ENCODE measurements at regions not wholly inside any gene's neighbourhood (a gene's known extent, or its start where the extent isn't known, plus 50 kb on each side); places are given as distances from the start of the nearest gene placed in this dataset.

DNA sequence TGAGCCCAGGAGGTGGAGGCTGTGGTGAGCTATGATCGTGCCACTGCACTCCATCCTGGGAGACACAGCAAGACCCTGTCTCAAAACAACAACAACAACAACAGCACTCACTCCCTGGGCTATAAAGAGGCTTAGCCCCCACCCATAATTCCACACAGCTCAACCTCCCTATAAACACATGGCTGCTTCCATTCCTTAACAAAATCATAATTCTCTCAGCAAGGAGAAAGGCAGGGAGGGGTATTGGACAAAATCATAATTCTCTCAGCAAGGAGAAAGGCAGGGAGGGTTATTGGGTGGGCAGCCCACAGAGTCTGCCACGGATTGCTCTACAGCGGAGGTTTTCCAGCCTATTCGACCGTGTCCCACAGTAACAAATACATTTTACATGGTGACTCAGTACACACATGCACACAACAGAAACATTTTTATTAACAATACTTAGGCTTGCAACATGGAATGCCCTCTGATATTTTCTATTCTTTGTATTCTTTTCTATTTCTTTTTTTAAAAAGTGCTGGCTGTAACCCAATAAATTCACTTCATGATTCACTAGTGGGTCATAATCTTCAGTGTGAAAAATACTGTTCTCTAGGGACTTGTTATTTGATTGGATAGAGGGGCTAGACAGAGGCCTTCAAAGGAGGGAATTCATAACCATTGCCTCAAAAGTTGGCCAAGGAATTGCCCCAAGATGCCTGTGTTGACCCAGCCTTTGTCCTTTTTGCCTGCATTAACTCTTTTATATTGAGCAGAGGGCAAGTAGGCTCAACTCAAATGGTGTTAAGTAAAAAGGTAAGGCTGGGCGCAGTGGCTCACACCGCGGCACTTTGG lies 50.6 kb upstream of the ZMYND8 start:
- Mint-ChIP-seq H3K27me3 (ENCODE audit: low read depth) (no peaks in the 10 kb centered on the region), H3K36me3 (ENCODE audit: low read depth) (no peaks in the 10 kb centered on the region), H3K4me3 (no peak overlapping the region), H3K27ac (no peak overlapping the region), H3K9me3 (no peaks in the 10 kb centered on the region), H3K4me1 (ENCODE audit: low read depth) (peaks cover 5% of the 10 kb centered on the region)

DNA sequence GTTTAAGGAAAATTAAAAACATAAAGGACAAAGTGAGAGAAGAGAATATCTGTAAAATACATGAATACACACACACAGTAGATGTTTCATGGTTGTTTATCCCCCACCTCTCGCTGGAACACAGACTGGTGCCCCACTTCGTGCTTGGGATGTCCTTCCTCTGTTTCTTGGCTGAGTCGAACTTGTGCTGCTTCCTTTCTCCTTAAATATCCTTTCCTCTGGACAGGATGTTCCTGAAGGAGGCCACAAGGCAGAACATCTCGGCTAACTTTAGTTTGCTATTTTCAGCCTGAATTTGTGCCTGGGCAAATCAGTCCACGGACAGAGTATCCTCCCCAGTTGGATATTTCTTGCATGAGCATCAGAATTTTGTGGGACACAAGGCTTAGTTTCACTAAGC lies 54.7 kb upstream of the ZMYND8 start:
- Mint-ChIP-seq H3K36me3 (ENCODE audit: low read depth) (peaks cover 6% of the 10 kb centered on the region), H3K4me3 (no peak overlapping the region), H3K9me3 (no peaks in the 10 kb centered on the region), H3K4me1 (ENCODE audit: low read depth) (peaks cover 20% of the 10 kb centered on the region), H3K27me3 (ENCODE audit: low read depth) (no peaks in the 10 kb centered on the region), H3K27ac (no peak overlapping the region)

DNA sequence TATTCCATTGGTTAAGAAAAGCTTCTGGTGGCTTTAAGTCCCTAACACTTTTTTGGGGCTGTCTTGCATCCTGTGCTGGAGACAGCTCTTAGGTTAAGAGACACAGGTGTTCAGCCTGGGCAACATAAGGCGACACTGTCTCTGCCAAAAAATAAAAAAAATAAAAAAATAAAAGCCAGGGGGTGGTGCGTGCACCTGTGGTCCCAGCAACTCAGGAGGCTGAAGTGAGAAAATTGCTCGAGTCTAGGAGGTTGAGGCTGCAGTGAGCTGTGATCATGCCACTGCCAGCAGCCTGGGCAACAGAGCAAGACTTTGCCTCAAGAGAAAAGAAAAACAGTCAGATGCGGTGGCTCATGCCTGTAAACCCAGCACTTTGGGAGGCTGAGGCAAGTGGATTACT lies 55.6 kb upstream of the ZMYND8 start:
- Mint-ChIP-seq H3K4me1 (ENCODE audit: low read depth) (peaks cover 26% of the 10 kb centered on the region), H3K27me3 (ENCODE audit: low read depth) (no peaks in the 10 kb centered on the region), H3K36me3 (ENCODE audit: low read depth) (peaks cover 6% of the 10 kb centered on the region), H3K27ac (no peak overlapping the region), H3K9me3 (no peaks in the 10 kb centered on the region), H3K4me3 (no peak overlapping the region)

DNA sequence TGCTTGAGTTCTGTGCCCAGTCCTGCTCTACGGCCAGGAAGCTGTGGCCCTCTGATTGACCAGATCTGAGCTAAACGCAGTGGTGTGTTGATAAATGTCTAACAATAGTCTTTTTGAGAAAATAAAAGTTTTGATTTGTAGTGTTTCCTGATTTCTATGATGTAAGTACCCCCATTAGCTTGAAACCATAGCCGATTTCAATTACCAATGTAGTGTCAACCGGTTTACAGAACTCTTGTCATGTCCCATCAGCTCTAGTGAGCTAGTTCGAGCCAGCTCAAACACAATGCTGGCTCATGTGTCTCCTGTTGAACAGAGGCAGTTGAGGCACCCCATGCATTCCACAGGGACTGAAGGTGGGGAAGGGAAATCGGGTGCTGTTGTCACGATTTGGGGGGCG lies 56.7 kb upstream of the ZMYND8 start:
- no peaks in the 10 kb centered on the region for H3K9me3 Mint-ChIP-seq
- H3K27me3 Mint-ChIP-seq (ENCODE audit: low read depth) = no peaks in the 10 kb centered on the region
- H3K27ac Mint-ChIP-seq = peak overlapping the region; percentile 15
- H3K4me3 Mint-ChIP-seq = no peak overlapping the region
- H3K36me3 Mint-ChIP-seq (ENCODE audit: low read depth) = peaks cover 6% of the 10 kb centered on the region
- peaks cover 26% of the 10 kb centered on the region for H3K4me1 Mint-ChIP-seq (ENCODE audit: low read depth)

DNA sequence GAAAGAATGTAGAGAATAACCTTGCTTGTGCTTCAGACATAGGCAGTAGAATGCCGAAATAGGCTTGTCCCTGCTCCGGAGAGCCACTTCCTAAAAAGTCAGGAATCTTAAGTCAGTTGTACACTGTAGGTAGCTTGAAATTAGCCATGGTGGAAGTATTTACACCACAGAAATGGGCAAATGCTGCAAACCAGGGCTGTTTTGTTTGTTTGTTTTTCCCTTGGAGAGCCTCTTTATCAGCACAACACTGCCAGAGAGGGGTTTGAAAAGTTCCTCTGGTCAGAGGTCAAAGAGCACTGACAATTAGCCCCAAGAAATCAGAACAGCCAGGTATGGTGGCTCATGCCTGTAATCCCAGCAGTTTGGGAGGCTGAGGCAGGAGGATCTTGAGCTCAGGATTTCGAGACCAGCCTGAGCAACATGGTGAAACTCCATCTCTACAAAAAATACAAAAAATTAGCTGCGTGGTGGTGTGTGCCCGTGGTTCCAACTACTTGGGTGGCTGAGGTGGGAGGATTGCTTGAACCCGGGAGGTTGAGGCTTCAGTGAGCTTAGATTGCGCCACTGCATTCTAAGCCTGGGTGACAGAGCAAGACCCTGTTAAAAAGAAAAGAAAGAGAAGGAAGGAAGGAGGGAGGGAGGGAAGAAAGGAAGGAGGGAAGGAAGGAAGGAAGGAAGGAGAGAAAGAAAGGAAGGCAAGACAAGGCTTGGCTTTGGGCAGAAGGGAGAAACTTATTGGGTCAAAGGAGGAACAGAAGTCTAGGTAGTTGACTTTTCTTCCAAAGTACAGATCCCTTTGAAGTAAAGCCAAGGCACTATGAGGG lies 61.0 kb upstream of the ZMYND8 start:
- no peak overlapping the region for H3K4me3 Mint-ChIP-seq
- no peaks in the 10 kb centered on the region for H3K9me3 Mint-ChIP-seq
- H3K27ac Mint-ChIP-seq = no peak overlapping the region
- H3K36me3 Mint-ChIP-seq (ENCODE audit: low read depth) = peaks cover 6% of the 10 kb centered on the region
- no peaks in the 10 kb centered on the region for H3K27me3 Mint-ChIP-seq (ENCODE audit: low read depth)
- H3K4me1 Mint-ChIP-seq (ENCODE audit: low read depth) = peaks cover 21% of the 10 kb centered on the region

DNA sequence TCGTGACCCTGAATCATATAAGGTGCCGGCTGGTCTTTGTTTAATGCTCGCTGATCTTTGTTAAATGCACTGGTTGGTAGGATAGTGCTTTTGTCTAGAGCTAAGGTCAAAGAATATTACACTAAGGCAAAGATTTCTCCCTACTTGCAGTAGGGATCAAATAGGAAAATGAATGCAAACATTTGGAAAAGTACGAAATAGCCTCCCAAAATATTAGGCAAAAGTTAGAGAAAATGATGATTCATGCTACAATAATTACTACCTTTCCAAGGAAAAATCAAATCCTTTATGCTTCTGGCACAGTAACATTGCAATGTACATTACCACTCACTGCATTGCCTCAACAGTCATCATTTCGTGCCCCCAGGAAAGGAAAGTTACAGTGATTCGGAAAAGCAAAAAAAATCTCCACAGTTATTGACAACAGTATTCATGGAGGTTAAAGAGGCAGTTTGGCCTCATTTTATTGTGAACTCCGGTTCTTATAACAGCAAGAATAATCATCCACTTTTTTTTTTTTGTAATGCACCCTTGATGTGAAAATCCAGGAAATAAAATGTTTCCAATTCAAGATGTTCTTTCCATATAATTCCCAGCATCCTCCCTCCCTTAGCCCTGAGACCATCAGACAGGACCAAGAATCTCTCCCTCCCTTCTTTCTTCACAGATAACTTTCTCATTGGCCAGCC lies 61.7 kb upstream of the ZMYND8 start:
- Mint-ChIP-seq H3K27me3 (ENCODE audit: low read depth) (no peaks in the 10 kb centered on the region), H3K4me1 (ENCODE audit: low read depth) (peaks cover 18% of the 10 kb centered on the region), H3K27ac (no peak overlapping the region), H3K36me3 (ENCODE audit: low read depth) (peaks cover 6% of the 10 kb centered on the region), H3K4me3 (no peak overlapping the region), H3K9me3 (no peaks in the 10 kb centered on the region)

DNA sequence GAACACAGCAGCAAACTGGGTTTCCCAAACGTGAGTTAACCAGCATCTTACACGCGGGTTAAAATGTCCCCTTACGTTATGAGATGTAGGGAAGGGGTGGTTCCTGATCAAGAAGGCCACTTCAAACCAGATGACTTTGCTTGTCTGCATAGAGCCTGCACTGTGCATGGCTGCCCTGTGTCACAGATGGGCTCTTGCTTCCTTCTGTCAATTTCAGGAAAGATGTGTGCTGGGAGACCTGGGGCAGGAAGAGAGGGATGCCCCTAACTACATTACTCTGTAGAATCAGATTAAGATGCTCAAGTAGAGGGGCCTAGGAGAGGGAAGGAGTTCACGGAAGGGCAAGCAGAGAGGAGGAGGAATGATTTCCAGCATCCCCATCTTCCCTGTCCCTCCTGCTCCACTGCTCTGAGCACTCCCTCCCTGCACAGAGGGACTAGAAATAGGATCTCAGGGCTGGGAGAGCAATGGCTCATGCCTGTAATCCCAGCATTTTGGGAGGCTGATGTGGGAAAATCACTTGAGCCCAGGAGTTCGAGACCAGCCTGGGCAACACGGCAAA lies 63.5 kb upstream of the ZMYND8 start:
- Mint-ChIP-seq H3K4me1 (ENCODE audit: low read depth) (peaks cover 14% of the 10 kb centered on the region), H3K36me3 (ENCODE audit: low read depth) (peaks cover 5% of the 10 kb centered on the region), H3K27me3 (ENCODE audit: low read depth) (no peaks in the 10 kb centered on the region), H3K9me3 (no peaks in the 10 kb centered on the region), H3K27ac (peak overlapping the region; percentile 37), H3K4me3 (no peak overlapping the region)

DNA sequence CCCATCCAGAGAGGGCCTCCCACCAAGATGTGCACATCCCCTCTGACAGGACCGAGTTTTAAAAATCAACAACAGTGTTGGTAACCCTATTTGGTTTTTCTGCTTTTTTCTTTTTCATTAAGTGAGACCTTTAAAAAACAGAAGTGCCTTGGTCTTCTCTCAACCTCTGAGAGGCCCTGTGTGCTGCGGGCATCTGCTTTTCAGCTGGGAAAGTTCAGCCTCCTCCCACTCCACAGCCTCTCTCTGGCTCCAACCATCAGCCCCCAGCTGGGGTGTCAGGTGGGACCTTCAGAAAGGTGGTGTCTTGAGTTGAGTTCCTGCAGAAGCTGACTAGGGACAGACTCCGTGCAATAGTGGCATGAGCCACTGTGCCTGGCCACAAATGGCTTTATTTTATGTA lies 64.6 kb upstream of the ZMYND8 start:
- no peaks in the 10 kb centered on the region for H3K27me3 Mint-ChIP-seq (ENCODE audit: low read depth)
- no peaks in the 10 kb centered on the region for H3K9me3 Mint-ChIP-seq
- no peak overlapping the region for H3K27ac Mint-ChIP-seq
- H3K4me1 Mint-ChIP-seq (ENCODE audit: low read depth) = peaks cover 6% of the 10 kb centered on the region
- H3K36me3 Mint-ChIP-seq (ENCODE audit: low read depth) = no peaks in the 10 kb centered on the region
- no peak overlapping the region for H3K4me3 Mint-ChIP-seq

DNA sequence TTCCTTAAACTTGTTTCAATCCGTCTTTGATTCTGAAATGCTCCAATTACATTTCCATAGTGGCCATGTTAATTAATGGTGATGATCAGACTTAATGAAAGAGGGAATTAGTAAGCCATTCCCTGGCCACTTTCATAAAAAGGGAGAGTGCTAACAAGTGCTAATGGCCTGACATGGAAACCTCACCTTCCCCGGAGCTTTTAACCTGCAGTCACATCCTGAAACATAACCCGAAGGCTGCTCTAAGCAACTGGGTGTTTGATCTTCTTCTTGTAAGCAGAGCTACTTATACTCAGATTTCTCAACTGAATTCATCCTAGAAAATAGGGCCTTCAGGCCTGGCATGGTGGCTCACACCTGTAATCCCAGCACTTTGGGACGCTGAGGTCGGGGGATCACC lies 67.1 kb upstream of the ZMYND8 start:
- peaks cover 14% of the 10 kb centered on the region for H3K9me3 Mint-ChIP-seq
- H3K27me3 Mint-ChIP-seq (ENCODE audit: low read depth) = no peaks in the 10 kb centered on the region
- no peaks in the 10 kb centered on the region for H3K4me1 Mint-ChIP-seq (ENCODE audit: low read depth)
- no peak overlapping the region for H3K4me3 Mint-ChIP-seq
- no peak overlapping the region for H3K27ac Mint-ChIP-seq
- H3K36me3 Mint-ChIP-seq (ENCODE audit: low read depth) = no peaks in the 10 kb centered on the region

DNA sequence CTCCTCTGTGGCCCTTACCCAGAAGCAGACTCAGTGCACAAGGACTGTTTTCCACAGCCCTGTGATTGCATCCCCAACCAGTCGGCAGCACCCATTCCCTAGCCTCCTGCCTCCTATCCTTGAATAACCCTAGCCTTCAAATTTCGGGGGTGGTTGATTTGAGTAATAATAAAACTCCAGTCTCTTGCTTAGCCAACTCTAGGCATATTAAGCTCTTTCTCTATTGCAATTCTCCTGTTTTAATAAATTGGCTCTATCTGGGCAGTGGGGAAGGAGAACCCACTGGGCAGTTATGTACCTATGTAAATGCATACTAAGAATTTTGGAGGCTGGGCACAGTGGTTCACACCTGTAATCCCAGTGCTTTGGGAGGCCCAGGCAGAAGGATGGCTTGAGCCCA lies 70.6 kb upstream of the ZMYND8 start:
- Mint-ChIP-seq H3K9me3 (peaks cover 14% of the 10 kb centered on the region), H3K4me1 (ENCODE audit: low read depth) (no peaks in the 10 kb centered on the region), H3K4me3 (no peak overlapping the region), H3K36me3 (ENCODE audit: low read depth) (peaks cover 2% of the 10 kb centered on the region), H3K27me3 (ENCODE audit: low read depth) (no peaks in the 10 kb centered on the region), H3K27ac (no peak overlapping the region)

DNA sequence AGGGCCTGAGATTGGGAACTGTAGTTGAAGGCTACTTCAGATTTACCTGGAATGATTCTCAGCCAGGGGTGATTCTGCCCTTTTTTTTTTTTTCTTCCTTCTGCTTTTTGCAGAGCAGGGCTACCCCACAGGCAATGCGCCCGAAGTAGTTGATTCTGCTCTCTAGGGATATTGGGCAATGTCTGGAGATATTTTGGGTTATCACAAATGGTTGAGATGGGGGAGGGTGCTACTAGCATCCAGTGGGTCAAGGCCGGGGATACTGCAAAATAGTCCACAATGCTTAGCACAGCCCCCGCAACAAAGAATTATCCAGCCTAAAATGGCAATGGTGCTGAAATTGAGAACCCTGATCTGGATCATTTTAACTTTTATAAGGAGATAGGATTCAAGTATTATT lies 71.2 kb upstream of the ZMYND8 start:
- H3K9me3 Mint-ChIP-seq = peaks cover 14% of the 10 kb centered on the region
- no peak overlapping the region for H3K4me3 Mint-ChIP-seq
- peaks cover 2% of the 10 kb centered on the region for H3K36me3 Mint-ChIP-seq (ENCODE audit: low read depth)
- H3K27ac Mint-ChIP-seq = no peak overlapping the region
- peaks cover under 1% of the 10 kb centered on the region for H3K4me1 Mint-ChIP-seq (ENCODE audit: low read depth)
- H3K27me3 Mint-ChIP-seq (ENCODE audit: low read depth) = peaks cover 1% of the 10 kb centered on the region

DNA sequence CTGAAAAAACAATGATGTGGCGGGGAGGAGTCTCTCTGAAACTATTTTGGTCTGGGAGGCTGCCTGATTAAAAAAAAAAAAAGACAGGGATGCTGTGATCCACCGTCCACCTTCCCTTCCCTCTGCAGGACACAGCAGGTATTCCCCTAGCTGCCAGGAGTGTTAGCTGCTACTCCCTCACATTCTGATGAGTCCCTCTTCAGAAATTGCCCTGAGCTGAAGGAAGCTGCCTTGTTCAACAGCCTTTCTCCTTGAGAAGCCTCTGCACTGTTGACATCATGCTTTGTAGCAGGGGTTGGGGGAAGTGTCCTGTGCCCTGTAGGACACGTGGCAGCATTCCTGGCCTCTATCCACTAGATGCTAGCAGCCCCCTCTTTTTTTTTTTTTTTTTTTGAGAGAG lies 71.7 kb upstream of the ZMYND8 start:
- Mint-ChIP-seq H3K4me1 (ENCODE audit: low read depth) (peaks cover 1% of the 10 kb centered on the region), H3K9me3 (peaks cover 14% of the 10 kb centered on the region), H3K36me3 (ENCODE audit: low read depth) (peaks cover 2% of the 10 kb centered on the region), H3K27ac (no peak overlapping the region), H3K4me3 (no peak overlapping the region), H3K27me3 (ENCODE audit: low read depth) (peaks cover 4% of the 10 kb centered on the region)

DNA sequence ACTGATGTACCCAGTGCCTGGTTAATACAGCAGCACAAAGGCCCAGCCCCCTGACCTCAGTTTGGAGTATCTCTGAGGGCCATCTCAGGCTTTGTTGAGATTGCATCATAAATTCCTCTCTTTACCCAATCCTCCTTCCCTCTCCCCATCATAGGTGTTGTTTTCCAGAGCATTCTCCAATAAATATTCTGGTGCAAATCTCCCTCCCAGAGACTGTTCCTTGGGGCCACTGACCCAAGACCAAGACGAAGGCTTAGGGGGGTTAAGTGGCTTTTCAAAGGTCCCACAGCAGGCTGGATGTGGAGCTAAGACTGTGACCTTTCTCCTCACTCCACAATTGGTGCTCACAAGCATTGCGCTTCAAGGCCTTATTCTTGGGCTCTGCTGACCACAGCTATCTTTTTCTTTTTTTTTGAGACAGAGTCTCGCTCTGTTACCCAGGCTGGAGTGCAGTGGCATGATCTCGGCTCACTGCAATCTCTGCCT lies 72.4 kb upstream of the ZMYND8 start:
- Mint-ChIP-seq H3K4me3 (no peak overlapping the region), H3K36me3 (ENCODE audit: low read depth) (peaks cover 2% of the 10 kb centered on the region)

DNA sequence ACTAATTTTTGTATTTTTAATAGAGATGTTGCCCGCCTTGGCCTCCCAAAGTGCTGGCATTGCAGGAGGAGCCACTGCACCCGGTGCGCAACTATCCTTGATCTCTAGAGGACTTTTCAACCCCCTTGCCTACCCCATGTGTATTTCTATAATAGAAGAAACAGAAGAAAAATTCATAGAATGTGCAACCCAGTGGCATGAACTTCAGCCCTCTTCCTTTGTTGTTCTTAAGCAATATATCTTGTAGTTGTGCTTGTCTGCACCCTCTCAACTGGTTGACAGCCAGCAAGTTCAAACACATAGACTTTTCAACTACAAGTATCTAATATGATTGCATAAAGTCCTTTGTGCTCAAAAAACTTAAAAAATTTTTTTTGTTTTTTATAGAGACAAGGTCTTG lies 72.3 kb upstream of the NCOA3 start:
- H3K4me3 Mint-ChIP-seq = no peak overlapping the region
- H3K27ac Mint-ChIP-seq = no peak overlapping the region
- H3K36me3 Mint-ChIP-seq (ENCODE audit: low read depth) = peaks cover 2% of the 10 kb centered on the region
- peaks cover 14% of the 10 kb centered on the region for H3K9me3 Mint-ChIP-seq
- H3K27me3 Mint-ChIP-seq (ENCODE audit: low read depth) = peaks cover 4% of the 10 kb centered on the region
- H3K4me1 Mint-ChIP-seq (ENCODE audit: low read depth) = peaks cover 1% of the 10 kb centered on the region

More for the DNA sequence above, 72.4 kb upstream of the ZMYND8 start:
- H3K27ac Mint-ChIP-seq = no peak overlapping the region
- H3K27me3 Mint-ChIP-seq (ENCODE audit: low read depth) = peaks cover 4% of the 10 kb centered on the region
- peaks cover 1% of the 10 kb centered on the region for H3K4me1 Mint-ChIP-seq (ENCODE audit: low read depth)
- peaks cover 14% of the 10 kb centered on the region for H3K9me3 Mint-ChIP-seq

All from T-helper 1 cell treated with Interleukin-12 subunit alpha and Interleukin-12 subunit beta and Interleukin-4 antibody, amounts not matched to agents 30 μg/mL and 1 μg/mL, for 36 hours (primary cell).